K562 (cell line): ENCODE measurements at regions not wholly inside any gene's neighbourhood (a gene's known extent, or its start where the extent isn't known, plus 50 kb on each side); places are given as distances from the start of the nearest gene placed in this dataset.
"Not testable (repeated sequence)": the region's sequence is repeated elsewhere in the genome, so short reads cannot be mapped to it uniquely, and the experiment has no call there.

Experiments
- ATAC-seq: fragments of 200-7000 bp; cut with Tn5 transposase; 3 replicates; pipeline ENCODE4 v1.9.1; 2020; ENCODE audit warnings: moderate library complexity
- BruUV-seq: library from RNA; stranded (reverse); fragments of 400-500 nt; replicated peaks from 2 replicates; lab custom pipeline; 2021; lab: Mats Ljungman, UMichigan
- CTCF ChIA-PET: fragments of 300-600 bp; formaldehyde crosslinking; extraction: SDS; loops from one replicate; lab custom pipeline; 2021; ENCODE audit warnings: low intra/inter-chr PET ratio; lab: Yijun Ruan, JAX
- POLR2A ChIA-PET: fragments of 300-600, 350-650 bp; sonication (Branson Sonifier 250); formaldehyde crosslinking; extraction: SDS; loops from one replicate; lab custom pipeline; 2021; ENCODE audit warnings: antibody characterized with exemption, inconsistent platforms; lab: Yijun Ruan, JAX
- DNase-seq, 4 experiments: peaks; one replicate each; pipeline versions ENCODE4 v3.0.0 to v3.0.0-alpha.2; 2011 to 2018; ENCODE audit warnings: low spot score in 3 of 4, mixed read lengths in 3 of 4; ENCODE audit errors: extremely low read depth in 1 of 4
- FAIRE-seq: peaks from 2 replicates; lab custom pipeline; 2011; peaks lifted over from hg19 to GRCh38; lab: Jason Lieb, UNC
- H2AFZ ChIP-seq: 2 replicates; pipeline ENCODE4 v1.6.0; 2011; ENCODE audit warnings: low read depth, low read length, control low read depth, inconsistent platforms
- H3K27ac ChIP-seq: fragments of 200-600 bp; 3 replicates; pipeline ENCODE4 v1.8.0; 2011; ENCODE audit warnings: low read depth, mild to moderate bottlenecking, control low read depth, inconsistent platforms, low read length, moderate library complexity, mixed read lengths; ENCODE audit errors: extremely low read depth
- H3K27me3 ChIP-seq, 2 experiments: fragments of 300-600 bp in 1 of 2; 2 replicates in 1 of 2; 3 replicates in 1 of 2; pipeline versions ENCODE4 v1.6.0 to v1.8.0; 2011; ENCODE audit warnings: inconsistent platforms in 2 of 2, low read length in 2 of 2, mild to moderate bottlenecking in 1 of 2, mixed read lengths in 1 of 2, moderate library complexity in 1 of 2; ENCODE audit not compliant: control insufficient read depth in 2 of 2, insufficient read depth in 2 of 2
- H3K36me3 ChIP-seq: fragments of 300-600 bp; 3 replicates; pipeline ENCODE4 v1.8.0; 2011; ENCODE audit warnings: mild to moderate bottlenecking, low read length, inconsistent platforms; ENCODE audit not compliant: control insufficient read depth, insufficient read depth
- H3K4me1 ChIP-seq, 2 experiments: fragments of 200-600 bp in 1 of 2; replicated peaks in 1 of 2; 2 replicates in 1 of 2; 3 replicates in 1 of 2; pipeline versions ENCODE4 v1.5.1 to v1.8.0; 2011; ENCODE audit warnings: inconsistent platforms in 2 of 2, low read length in 2 of 2, mild to moderate bottlenecking in 1 of 2, mixed read lengths in 1 of 2, moderate library complexity in 1 of 2; ENCODE audit not compliant: control insufficient read depth in 2 of 2, insufficient read depth in 2 of 2
- H3K4me2 ChIP-seq: 2 replicates; pipeline ENCODE4 v1.6.1; 2011; ENCODE audit warnings: low read length, control low read depth, inconsistent platforms, mixed read lengths; ENCODE audit not compliant: insufficient read depth
- H3K4me3 ChIP-seq: fragments of 200-600 bp; sonication (generic), shearing (Covaris generic); 2 replicates; pipeline ENCODE4 v1.5.1; 2016; ENCODE audit warnings: control low read depth, inconsistent platforms
- H3K79me2 ChIP-seq: fragments of 200-600 bp; 3 replicates; pipeline ENCODE4 v1.8.0; 2011; ENCODE audit warnings: low read length, inconsistent platforms; ENCODE audit not compliant: control insufficient read depth, insufficient read depth
- H3K9ac ChIP-seq, 2 experiments: 2 replicates each; pipeline versions ENCODE4 v1.6.0 to v1.6.1; 2011; ENCODE audit warnings: low read depth in 2 of 2, low read length in 2 of 2, control low read depth in 1 of 2, inconsistent platforms in 1 of 2, mild to moderate bottlenecking in 1 of 2, mixed read lengths in 1 of 2; ENCODE audit not compliant: insufficient read depth in 1 of 2
- H3K9me1 ChIP-seq: one replicate; pipeline ENCODE4 v1.6.0; 2011; ENCODE audit warnings: inconsistent platforms, mild to moderate bottlenecking, low read length, moderate library complexity; ENCODE audit not compliant: control insufficient read depth, insufficient read depth
- H3K9me3 ChIP-seq: replicated peaks from 2 replicates; pipeline ENCODE4 v1.5.1; 2011; ENCODE audit warnings: low read depth, low read length, inconsistent platforms; ENCODE audit not compliant: control insufficient read depth, insufficient read depth
- H4K20me1 ChIP-seq: replicated peaks from 2 replicates; pipeline ENCODE4 v1.6.1; 2011; ENCODE audit warnings: low read length, inconsistent platforms, mixed read lengths; ENCODE audit not compliant: control insufficient read depth, insufficient read depth
- CBFA2T2 ChIP-seq: fragments of 450-650 bp; conservative IDR thresholded peaks from 2 replicates; pipeline ENCODE4 v1.6.1; 2017; ENCODE audit warnings: mild to moderate bottlenecking
- WGBS: fragments of 100-300 bp; shearing (Covaris generic); methylation state at CpG from one replicate; pipeline ENCODE4 v1.1.6; 2016; ENCODE audit warnings: low coverage, mixed read lengths; ENCODE audit not compliant: insufficient coverage; ENCODE audit errors: missing lambda C conversion rate; 5-methylcytosine and 5-hydroxymethylcytosine counted together
- in situ Hi-C: fragments of 300-500 bp; cut with MboI; formaldehyde crosslinking; loops from 4 replicates; pipeline ENCODE4 v1.15.0; 2018; ENCODE audit warnings: inconsistent platforms, mixed read lengths
- intact Hi-C: fragments of 100-400 bp; cut with micrococcal nuclease; formaldehyde crosslinking; loops from 2 replicates; pipeline ENCODE4 v1.14.2; 2022

- H2AFZ ChIP-seq, result peak overlapping the region; percentile 51
- not testable (repeated sequence) for H3K36me3 ChIP-seq, H3K4me3 ChIP-seq
- 0 out of 2 replicates have a peak, but pooled peaks have one; percentile 5 for TF ChIP-seq CBFA2T2
- TF ChIP-seq, all 486 proteins: peak for 1; not testable (repeated sequence) for 485
- H4K20me1 ChIP-seq, POLR2A ChIA-PET, in situ Hi-C loops, H3K27me3 ChIP-seq, H3K79me2 ChIP-seq, BruUV-seq, H3K9me3 ChIP-seq, FAIRE-seq, H3K9me1 ChIP-seq, H3K4me2 ChIP-seq, H3K9ac ChIP-seq, H3K4me1 ChIP-seq, CTCF ChIA-PET, H3K27ac ChIP-seq, intact Hi-C loops: not testable (repeated sequence)
- WGBS, result 62% methylated on average over 7 of the region's 8 CpGs
- peak; percentile 92 for ATAC-seq
- DNase-seq, result peak in 1 of 4 experiments; percentile 23
Observed at GRCh38 chr15:84164423-84165292, 70.9 kb upstream of the GOLGA6L4 start.

- POLR2A ChIA-PET, H3K9me1 ChIP-seq, H3K4me1 ChIP-seq, in situ Hi-C loops, H4K20me1 ChIP-seq, CTCF ChIA-PET, BruUV-seq, DNase-seq, H3K9me3 ChIP-seq, H3K4me2 ChIP-seq, H3K4me3 ChIP-seq, H3K36me3 ChIP-seq, intact Hi-C loops, H3K27me3 ChIP-seq, H3K27ac ChIP-seq, H3K79me2 ChIP-seq, H2AFZ ChIP-seq, FAIRE-seq, H3K9ac ChIP-seq, ATAC-seq: not testable (repeated sequence)
- no CpG with 5 or more reads among the region's 19 CpGs for WGBS
Observed at GRCh38 chr15:84170029-84170428, 65.5 kb upstream of the GOLGA6L4 start.
